ENCODE measurements at regions not wholly inside any gene's neighbourhood (a gene's known extent, or its start where the extent isn't known, plus 50 kb on each side); places are given as distances from the start of the nearest gene placed in this dataset.

- no peak for DNase-seq
Observed at GRCh38 chr4:85274955-85275354, 200.0 kb upstream of the ARHGAP24 start.

- no peak for DNase-seq
Observed at GRCh38 chr4:85280963-85281362, 194.0 kb upstream of the ARHGAP24 start.

GRCh38 chr4:85291226-85291625, 183.7 kb upstream of the ARHGAP24 start:
- no peak for DNase-seq

- no peak for DNase-seq
Observed at GRCh38 chr4:85298037-85298436, 176.9 kb upstream of the ARHGAP24 start.

- DNase-seq = no peak
Observed at GRCh38 chr4:85302193-85302736, 172.7 kb upstream of the ARHGAP24 start.

- no peak for DNase-seq
Observed at GRCh38 chr4:85302756-85303155, 172.2 kb upstream of the ARHGAP24 start.

GRCh38 chr4:85318415-85318814, 156.5 kb upstream of the ARHGAP24 start:
- no peak for DNase-seq

GRCh38 chr4:85358831-85359230, 116.1 kb upstream of the ARHGAP24 start:
- no peak for DNase-seq

- DNase-seq = no peak
Observed at GRCh38 chr4:85362550-85362949, 112.4 kb upstream of the ARHGAP24 start.

GRCh38 chr4:85367815-85368214, 107.1 kb upstream of the ARHGAP24 start:
- no peak for DNase-seq

GRCh38 chr4:85368240-85368639, 106.7 kb upstream of the ARHGAP24 start:
- no peak for DNase-seq

GRCh38 chr4:85368932-85369331, 106.0 kb upstream of the ARHGAP24 start:
- no peak for DNase-seq

- no peak for DNase-seq
Observed at GRCh38 chr4:85369703-85370380, 105.1 kb upstream of the ARHGAP24 start.

GRCh38 chr4:85370400-85371032, 104.4 kb upstream of the ARHGAP24 start:
- DNase-seq = no peak

GRCh38 chr4:85372966-85373365, 102.0 kb upstream of the ARHGAP24 start:
- DNase-seq = no peak

GRCh38 chr4:85376285-85376684, 98.7 kb upstream of the ARHGAP24 start:
- DNase-seq = no peak

GRCh38 chr4:85381968-85382367, 93.0 kb upstream of the ARHGAP24 start:
- DNase-seq = no peak

GRCh38 chr4:85391071-85391470, 83.9 kb upstream of the ARHGAP24 start:
- DNase-seq = no peak

GRCh38 chr4:85391589-85392410, 83.2 kb upstream of the ARHGAP24 start:
- no peak for DNase-seq

- DNase-seq = no peak
Observed at GRCh38 chr4:85393201-85393600, 81.7 kb upstream of the ARHGAP24 start.

- DNase-seq = no peak
Observed at GRCh38 chr4:85398276-85398675, 76.7 kb upstream of the ARHGAP24 start.

- no peak for DNase-seq
Observed at GRCh38 chr4:85399270-85399669, 75.7 kb upstream of the ARHGAP24 start.

GRCh38 chr4:85402371-85402770, 72.6 kb upstream of the ARHGAP24 start:
- DNase-seq = no peak

- DNase-seq = no peak
Observed at GRCh38 chr4:85406185-85406584, 68.8 kb upstream of the ARHGAP24 start.

Measured in NCI-H146 (cell line).